ENCODE measurements at regions not wholly inside any gene's neighbourhood (a gene's known extent, or its start where the extent isn't known, plus 50 kb on each side); places are given as distances from the start of the nearest gene placed in this dataset.
"Not testable (repeated sequence)": the region's sequence is repeated elsewhere in the genome, so short reads cannot be mapped to it uniquely, and the experiment has no call there.

DNA sequence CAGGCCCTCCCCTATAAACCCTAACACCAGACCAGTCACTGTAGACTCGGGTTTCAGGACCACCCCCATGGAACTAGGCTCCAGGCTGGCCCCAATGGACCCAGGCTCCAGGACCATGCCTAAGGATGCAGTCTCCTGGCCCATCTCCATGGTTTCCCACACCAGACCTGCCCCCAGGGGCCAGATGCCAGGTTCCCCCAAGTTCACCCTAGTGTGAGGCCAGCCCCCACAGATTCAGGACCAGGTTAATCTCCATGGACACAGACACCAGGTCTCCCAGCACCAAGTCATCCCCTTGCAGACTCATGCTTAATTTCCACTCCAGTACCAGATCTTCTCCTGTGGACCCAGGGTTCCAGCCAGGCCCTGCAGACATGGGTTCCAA lies 103.8 kb upstream of the LANCL2 start:
- Histone ChIP-seq H3K4me1 (ENCODE audit: control insufficient read depth, insufficient read depth, low read length) (no peaks in the 10 kb centered on the region), H3K36me3 (ENCODE audit: insufficient read depth, low read length) (no peaks in the 10 kb centered on the region), H3K4me3 (ENCODE audit: low read length) (no peak overlapping the region), H3K9ac (ENCODE audit: low read depth, low read length) (no peak overlapping the region), H3K4me2 (ENCODE audit: low read length) (no peak overlapping the region), H3K9me3 (replicated peaks; ENCODE audit: low read length) (no peaks in the 10 kb centered on the region), H3K27me3 (ENCODE audit: control insufficient read depth, insufficient read depth, low read length) (peaks cover 34% of the 10 kb centered on the region)

DNA sequence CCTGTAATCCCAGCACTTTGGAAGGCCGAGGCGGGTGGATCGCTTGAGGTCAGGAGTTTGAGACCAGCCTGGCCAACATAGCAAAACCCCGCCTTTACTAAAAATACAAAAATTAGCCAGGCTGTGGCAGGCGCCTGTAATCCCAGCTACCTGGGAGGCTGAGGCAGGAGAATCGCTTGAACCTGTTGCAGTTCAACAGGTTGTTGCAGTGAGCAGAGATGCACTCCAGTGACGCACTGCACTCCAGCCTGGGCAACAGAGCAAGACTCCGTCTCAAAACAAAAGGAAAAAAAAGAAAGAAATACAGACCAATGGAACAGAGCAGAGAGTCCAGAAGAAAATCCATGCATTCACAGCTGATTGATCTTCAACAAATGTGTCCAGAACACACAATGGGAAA lies 99.8 kb upstream of the LANCL2 start:
- not testable (repeated sequence) for H3K4me2 ChIP-seq (ENCODE audit: low read length); H3K4me3 ChIP-seq (ENCODE audit: low read length); H3K9ac ChIP-seq (ENCODE audit: low read depth, low read length)

GRCh38 chr7:55265836-55266642 lies 99.1 kb upstream of the LANCL2 start:
- H3K36me3 ChIP-seq (ENCODE audit: insufficient read depth, low read length): no peaks in the 10 kb centered on the region
- no peak overlapping the region for H3K4me3 ChIP-seq (ENCODE audit: low read length)
- H3K9ac ChIP-seq (ENCODE audit: low read depth, low read length): no peak overlapping the region
- H3K4me2 ChIP-seq (ENCODE audit: low read length): no peak overlapping the region
- no peaks in the 10 kb centered on the region for H3K4me1 ChIP-seq (ENCODE audit: control insufficient read depth, insufficient read depth, low read length)
- no peaks in the 10 kb centered on the region for H3K9me3 ChIP-seq (replicated peaks; ENCODE audit: low read length)
- peaks cover 35% of the 10 kb centered on the region for H3K27me3 ChIP-seq (ENCODE audit: control insufficient read depth, insufficient read depth, low read length)

More for the DNA sequence above, 99.8 kb upstream of the LANCL2 start:
- not testable (repeated sequence) for H3K36me3 ChIP-seq (ENCODE audit: insufficient read depth, low read length); H3K9me3 ChIP-seq (replicated peaks; ENCODE audit: low read length); H3K4me1 ChIP-seq (ENCODE audit: control insufficient read depth, insufficient read depth, low read length)
- peaks cover 35% of the 10 kb centered on the region for H3K27me3 ChIP-seq (ENCODE audit: control insufficient read depth, insufficient read depth, low read length)

GRCh38 chr7:55271069-55271626 lies 94.0 kb upstream of the LANCL2 start:
- Histone ChIP-seq H3K4me1 (ENCODE audit: control insufficient read depth, insufficient read depth, low read length) (no peaks in the 10 kb centered on the region), H3K9ac (ENCODE audit: low read depth, low read length) (no peak overlapping the region), H3K9me3 (replicated peaks; ENCODE audit: low read length) (no peaks in the 10 kb centered on the region)

GRCh38 chr7:55271661-55272060 lies 93.5 kb upstream of the LANCL2 start:
- Histone ChIP-seq H3K27me3 (ENCODE audit: control insufficient read depth, insufficient read depth, low read length) (peaks cover 60% of the 10 kb centered on the region), H3K4me2 (ENCODE audit: low read length) (no peak overlapping the region), H3K4me3 (ENCODE audit: low read length) (no peak overlapping the region), H3K4me1 (ENCODE audit: control insufficient read depth, insufficient read depth, low read length) (no peaks in the 10 kb centered on the region), H3K36me3 (ENCODE audit: insufficient read depth, low read length) (no peaks in the 10 kb centered on the region), H3K9ac (ENCODE audit: low read depth, low read length) (no peak overlapping the region), H3K9me3 (replicated peaks; ENCODE audit: low read length) (no peaks in the 10 kb centered on the region)

More at GRCh38 chr7:55271069-55271626, 94.0 kb upstream of the LANCL2 start:
- H3K4me3 ChIP-seq (ENCODE audit: low read length): no peak overlapping the region
- peaks cover 57% of the 10 kb centered on the region for H3K27me3 ChIP-seq (ENCODE audit: control insufficient read depth, insufficient read depth, low read length)
- no peaks in the 10 kb centered on the region for H3K36me3 ChIP-seq (ENCODE audit: insufficient read depth, low read length)
- no peak overlapping the region for H3K4me2 ChIP-seq (ENCODE audit: low read length)

GRCh38 chr7:55272328-55272727 lies 92.8 kb upstream of the LANCL2 start:
- no peak overlapping the region for H3K4me2 ChIP-seq (ENCODE audit: low read length)
- H3K36me3 ChIP-seq (ENCODE audit: insufficient read depth, low read length): no peaks in the 10 kb centered on the region
- no peaks in the 10 kb centered on the region for H3K9me3 ChIP-seq (replicated peaks; ENCODE audit: low read length)
- no peak overlapping the region for H3K4me3 ChIP-seq (ENCODE audit: low read length)
- H3K4me1 ChIP-seq (ENCODE audit: control insufficient read depth, insufficient read depth, low read length): no peaks in the 10 kb centered on the region
- no peak overlapping the region for H3K9ac ChIP-seq (ENCODE audit: low read depth, low read length)
- peaks cover 60% of the 10 kb centered on the region for H3K27me3 ChIP-seq (ENCODE audit: control insufficient read depth, insufficient read depth, low read length)

- no peak overlapping the region for H3K4me2 ChIP-seq (ENCODE audit: low read length)
- peaks cover 59% of the 10 kb centered on the region for H3K27me3 ChIP-seq (ENCODE audit: control insufficient read depth, insufficient read depth, low read length)
- H3K36me3 ChIP-seq (ENCODE audit: insufficient read depth, low read length): no peaks in the 10 kb centered on the region
- no peak overlapping the region for H3K9ac ChIP-seq (ENCODE audit: low read depth, low read length)
- H3K4me1 ChIP-seq (ENCODE audit: control insufficient read depth, insufficient read depth, low read length): no peaks in the 10 kb centered on the region
- no peaks in the 10 kb centered on the region for H3K9me3 ChIP-seq (replicated peaks; ENCODE audit: low read length)
- H3K4me3 ChIP-seq (ENCODE audit: low read length): no peak overlapping the region
Measured at GRCh38 chr7:55273186-55273980, 91.8 kb upstream of the LANCL2 start.

DNA sequence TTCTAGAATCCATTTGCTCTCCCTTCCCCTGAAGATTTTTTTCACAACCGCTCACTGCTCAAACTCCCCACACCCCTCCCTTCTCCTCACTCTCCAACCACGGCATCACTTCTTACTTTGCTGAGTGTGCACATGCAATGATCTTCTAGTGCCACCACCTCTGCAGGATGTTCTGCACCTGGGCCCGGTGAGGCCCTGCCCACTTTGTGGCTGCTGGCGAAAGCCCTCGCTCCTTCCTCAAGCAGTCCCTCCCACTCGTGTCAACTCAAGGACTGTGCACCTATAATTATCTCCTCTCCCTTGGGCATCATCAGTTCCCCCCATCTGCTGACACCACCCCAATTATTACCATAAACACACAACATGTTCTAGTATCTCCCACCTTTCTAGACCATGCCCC lies 91.0 kb upstream of the LANCL2 start:
- no peak overlapping the region for H3K4me3 ChIP-seq (ENCODE audit: low read length)
- no peaks in the 10 kb centered on the region for H3K36me3 ChIP-seq (ENCODE audit: insufficient read depth, low read length)
- H3K4me2 ChIP-seq (ENCODE audit: low read length): no peak overlapping the region
- H3K9ac ChIP-seq (ENCODE audit: low read depth, low read length): no peak overlapping the region
- H3K27me3 ChIP-seq (ENCODE audit: control insufficient read depth, insufficient read depth, low read length): peaks cover 58% of the 10 kb centered on the region
- H3K4me1 ChIP-seq (ENCODE audit: control insufficient read depth, insufficient read depth, low read length): no peaks in the 10 kb centered on the region
- H3K9me3 ChIP-seq (replicated peaks; ENCODE audit: low read length): no peaks in the 10 kb centered on the region

DNA sequence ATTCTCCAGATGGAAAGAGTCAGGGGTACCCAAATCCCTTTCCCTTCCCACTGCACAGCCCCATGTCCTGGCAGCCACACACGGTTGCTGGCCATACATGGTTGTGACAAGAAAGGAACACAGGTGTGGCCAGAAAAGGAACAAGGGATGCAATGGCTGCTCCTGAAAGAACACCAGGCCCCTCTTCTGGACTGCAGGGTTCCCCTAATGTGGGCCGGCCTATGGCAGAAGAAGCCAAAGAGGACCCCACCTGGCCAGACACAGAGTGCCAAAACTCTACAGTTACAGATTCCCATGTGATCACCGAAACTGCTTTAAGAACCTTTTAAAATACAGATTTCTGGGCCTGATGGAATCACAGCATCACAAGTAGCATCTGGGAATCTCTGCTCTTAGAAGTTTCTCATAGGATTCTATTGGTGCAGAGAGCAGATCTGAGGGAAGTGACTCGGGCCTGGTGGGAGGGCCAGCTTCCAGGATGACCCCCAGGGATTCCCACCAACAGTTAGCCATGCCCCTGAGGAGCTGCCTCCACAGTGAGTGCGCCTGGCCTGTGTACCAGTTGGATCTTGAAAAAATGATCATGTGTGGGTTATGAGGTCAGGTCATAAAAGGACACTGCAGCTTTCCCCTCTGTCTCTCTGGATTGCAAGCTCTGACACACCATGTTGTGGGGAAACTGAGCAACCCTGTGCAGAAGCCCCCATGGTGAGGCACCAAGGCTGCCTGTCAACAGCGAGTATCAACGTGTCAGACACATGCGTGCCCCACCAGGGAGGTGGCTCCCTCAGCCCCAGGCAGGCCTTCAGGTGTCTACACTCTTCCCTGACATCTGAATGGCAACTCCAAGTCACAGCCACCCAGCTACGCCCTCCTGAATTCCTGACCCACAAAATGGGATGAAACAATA lies 89.6 kb upstream of the LANCL2 start:
- Histone ChIP-seq H3K27me3 (ENCODE audit: control insufficient read depth, insufficient read depth, low read length) (peaks cover 58% of the 10 kb centered on the region), H3K4me3 (ENCODE audit: low read length) (no peak overlapping the region), H3K9ac (ENCODE audit: low read depth, low read length) (no peak overlapping the region), H3K9me3 (replicated peaks; ENCODE audit: low read length) (no peaks in the 10 kb centered on the region), H3K4me2 (ENCODE audit: low read length) (no peak overlapping the region), H3K36me3 (ENCODE audit: insufficient read depth, low read length) (no peaks in the 10 kb centered on the region), H3K4me1 (ENCODE audit: control insufficient read depth, insufficient read depth, low read length) (no peaks in the 10 kb centered on the region)

DNA sequence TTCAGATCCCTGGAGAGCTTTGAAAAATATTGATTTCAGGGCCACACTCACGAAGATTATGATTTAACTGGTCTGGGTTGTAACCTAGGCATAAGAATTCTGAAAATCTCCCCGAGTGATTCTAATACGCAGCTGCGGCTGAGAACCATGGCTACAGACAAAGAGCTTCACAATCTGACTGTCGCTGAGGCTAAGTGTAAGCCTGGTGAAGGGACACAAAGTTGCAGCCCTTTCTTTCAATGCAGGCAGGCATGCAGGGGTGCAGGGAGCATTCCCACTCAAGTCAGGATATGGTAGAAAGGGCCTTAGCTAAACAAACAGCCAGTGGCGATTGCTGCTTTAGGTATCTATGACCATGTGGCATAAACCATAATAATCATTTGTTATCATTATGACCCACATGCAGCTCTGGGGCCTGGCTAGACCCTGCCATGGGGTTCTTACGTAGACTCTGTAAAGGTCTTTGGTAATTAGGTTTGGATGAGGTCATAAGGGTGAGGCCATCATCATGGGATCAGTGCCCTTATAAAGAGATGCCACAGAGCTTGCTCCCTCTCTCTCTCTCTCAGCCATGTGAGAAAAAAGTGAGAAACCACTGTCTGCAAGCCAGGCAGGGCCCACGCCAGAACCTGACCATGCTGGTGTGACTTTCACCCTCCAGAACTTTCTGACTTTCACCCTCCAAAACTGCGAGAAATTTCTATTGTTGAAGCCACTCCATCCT lies 88.4 kb upstream of the LANCL2 start:
- Histone ChIP-seq H3K4me2 (ENCODE audit: low read length) (no peak overlapping the region), H3K4me3 (ENCODE audit: low read length) (no peak overlapping the region), H3K9me3 (replicated peaks; ENCODE audit: low read length) (no peaks in the 10 kb centered on the region), H3K27me3 (ENCODE audit: control insufficient read depth, insufficient read depth, low read length) (peaks cover 52% of the 10 kb centered on the region), H3K36me3 (ENCODE audit: insufficient read depth, low read length) (no peaks in the 10 kb centered on the region), H3K9ac (ENCODE audit: low read depth, low read length) (no peak overlapping the region), H3K4me1 (ENCODE audit: control insufficient read depth, insufficient read depth, low read length) (no peaks in the 10 kb centered on the region)

Data from skeletal muscle satellite cell (primary cell).